HepG2 (cell line): ENCODE measurements at regions not wholly inside any gene's neighbourhood (a gene's known extent, or its start where the extent isn't known, plus 50 kb on each side); places are given as distances from the start of the nearest gene placed in this dataset.

ENCODE experiments used
- ATAC-seq: fragments of 200-7000 bp; cut with Tn5 transposase; 3 replicates; pipeline ENCODE4 v1.9.1; 2020; ENCODE audit warnings: mild to moderate bottlenecking, moderate library complexity
- BruUV-seq: library from RNA; stranded (reverse); fragments of 400-500 nt; replicated peaks from 2 replicates; lab custom pipeline; 2021; lab: Mats Ljungman, UMichigan
- CTCF ChIA-PET: fragments of 300-600 bp; formaldehyde crosslinking; extraction: SDS; loops from one replicate; lab custom pipeline; 2021; ENCODE audit warnings: low total read pairs, inconsistent platforms, low intra/inter-chr PET ratio; lab: Yijun Ruan, JAX
- POLR2A ChIA-PET: fragments of 350-600 bp; sonication (Branson Sonifier 250); formaldehyde crosslinking; loops from one replicate; lab custom pipeline; 2020; ENCODE audit warnings: antibody characterized with exemption, inconsistent platforms; lab: Yijun Ruan, JAX
- DNase-seq: peaks from one replicate; pipeline ENCODE4 v3.0.0-alpha.2; 2015; ENCODE audit warnings: low spot score
- FAIRE-seq: peaks from 3 replicates; lab custom pipeline; 2011; peaks lifted over from hg19 to GRCh38; lab: Jason Lieb, UNC
- H2AFZ ChIP-seq: one replicate; pipeline ENCODE4 v1.6.1; 2011; ENCODE audit warnings: low read length, inconsistent platforms
- H3K27ac ChIP-seq: fragments of 300-600 bp; 3 replicates; pipeline ENCODE4 v1.8.0; 2011; ENCODE audit warnings: mixed run types, mild to moderate bottlenecking, mixed read lengths, low read length, inconsistent platforms; ENCODE audit not compliant: insufficient read depth; ENCODE audit errors: extremely low read length
- H3K27me3 ChIP-seq, 2 experiments: fragments of 200-600 bp in 1 of 2; 2 replicates in 1 of 2; 3 replicates in 1 of 2; pipeline versions ENCODE4 v1.6.0 to v1.8.0; 2011; ENCODE audit warnings: low read length in 2 of 2, mild to moderate bottlenecking in 2 of 2, moderate library complexity in 2 of 2, inconsistent platforms in 1 of 2; ENCODE audit not compliant: insufficient read depth in 2 of 2, control insufficient read depth in 1 of 2
- H3K36me3 ChIP-seq, 2 experiments: fragments of 200-600 bp in 1 of 2; replicated peaks in 1 of 2; 2 replicates in 1 of 2; 3 replicates in 1 of 2; pipeline versions ENCODE4 v1.5.1 to v1.8.0; 2011; ENCODE audit warnings: low read length in 2 of 2, inconsistent platforms in 1 of 2; ENCODE audit not compliant: insufficient read depth in 2 of 2, control insufficient read depth in 1 of 2
- H3K4me1 ChIP-seq: 2 replicates; pipeline ENCODE4 v1.5.1; 2012; ENCODE audit warnings: low read length, inconsistent platforms; ENCODE audit not compliant: insufficient read depth
- H3K4me2 ChIP-seq: 2 replicates; pipeline ENCODE4 v1.6.0; 2011; ENCODE audit warnings: low read depth, low read length, inconsistent platforms
- H3K4me3 ChIP-seq, 3 experiments: fragments of 200-600 bp in 1 of 3; sonication (generic), shearing (Covaris generic) in 1 of 3; replicated peaks in 1 of 3; 2 replicates each; pipeline ENCODE4 v1.5.1; 2011 to 2016; ENCODE audit warnings: low read length in 3 of 3, inconsistent platforms in 2 of 3, low read depth in 2 of 3, mild to moderate bottlenecking in 2 of 3, control low read depth in 1 of 3, mixed read lengths in 1 of 3; ENCODE audit not compliant: insufficient read depth in 1 of 3
- H3K79me2 ChIP-seq: one replicate; pipeline ENCODE4 v1.6.1; 2011; ENCODE audit warnings: low read length, inconsistent platforms; ENCODE audit not compliant: insufficient read depth
- H3K9ac ChIP-seq: 2 replicates; pipeline ENCODE4 v1.6.0; 2011; ENCODE audit warnings: mild to moderate bottlenecking, low read depth, low read length, inconsistent platforms; ENCODE audit not compliant: insufficient read depth
- H3K9me3 ChIP-seq: 2 replicates; pipeline ENCODE4 v1.5.1; 2012; ENCODE audit warnings: mild to moderate bottlenecking, low read length
- H4K20me1 ChIP-seq: 2 replicates; pipeline ENCODE4 v1.6.0; 2011; ENCODE audit warnings: inconsistent platforms, mild to moderate bottlenecking, low read length, moderate library complexity; ENCODE audit not compliant: insufficient read depth
- CEBPG ChIP-seq: IDR thresholded peaks from 2 replicates; pipeline ENCODE4 v1.6.1; 2016
- TBP ChIP-seq: sonication (generic); formaldehyde crosslinking; IDR thresholded peaks from 2 replicates; pipeline ENCODE4 v1.5.0; 2020; ENCODE audit warnings: missing genetic modification reagents
- ZBTB4 ChIP-seq: sonication (generic); formaldehyde crosslinking; IDR thresholded peaks from 2 replicates; pipeline ENCODE4 v1.4.0; 2020; ENCODE audit warnings: missing genetic modification reagents, mild to moderate bottlenecking, borderline replicate concordance
- ZBTB44 ChIP-seq: sonication (generic); formaldehyde crosslinking; IDR thresholded peaks from 2 replicates; pipeline ENCODE4 v1.4.0; 2020; ENCODE audit warnings: missing genetic modification reagents
- ZNF253 ChIP-seq: sonication (generic); formaldehyde crosslinking; IDR thresholded peaks from 2 replicates; pipeline ENCODE4 v1.8.0; 2022; ENCODE audit warnings: mild to moderate bottlenecking, missing genetic modification reagents, borderline replicate concordance
- ZNF496 ChIP-seq: sonication (generic); formaldehyde crosslinking; IDR thresholded peaks from 2 replicates; pipeline ENCODE4 v1.8.1; 2023; ENCODE audit warnings: mild to moderate bottlenecking, moderate library complexity, missing genetic modification reagents; ENCODE audit not compliant: insufficient replicate concordance
- WGBS: methylation state at CpG from one replicate; pipeline ENCODE4 v1.1.6; 2017; ENCODE audit warnings: low lambda C conversion rate; 5-methylcytosine and 5-hydroxymethylcytosine counted together
- in situ Hi-C: cut with HindIII; loops from 2 replicates; pipeline ENCODE4 v1.10.0; 2017; ENCODE audit warnings: low pct_unique_long_range_greater_than_20kb; ENCODE audit not compliant: extremely low pct_ligation_motif_present
- intact Hi-C: fragments of 100-400 bp; cut with micrococcal nuclease; formaldehyde crosslinking; loops from one replicate; pipeline ENCODE4 v1.10.0; 2022; ENCODE audit not compliant: unreplicated experiment

- TF ChIP-seq ZBTB44 (CRISPR knock-in tag), result no peak
Observed at GRCh38 chr21:38181096-38181495, 75.7 kb upstream of the KCNJ15 start (continued).

- POLR2A ChIA-PET, result no interaction called here
- no peak for FAIRE-seq
Observed at GRCh38 chr21:38182370-38182985, 74.3 kb upstream of the KCNJ15 start.

More at GRCh38 chr21:38182370-38182985, 74.3 kb upstream of the KCNJ15 start:
- no peak for DNase-seq
- TF ChIP-seq TBP (no peak), CEBPG (CRISPR knock-in tag) (no peak), ZBTB4 (no peak), ZNF496 (CRISPR knock-in tag) (no peak), ZNF253 (no peak)
- no peak overlapping the region for H3K9ac ChIP-seq
- H3K9me3 ChIP-seq, result peaks cover 22% of the 10 kb centered on the region
- H3K4me3 ChIP-seq, result no peak overlapping the region
- H3K27ac ChIP-seq, result no peak overlapping the region
- 0% methylated on average over 2 of the region's 2 CpGs for WGBS
- in situ Hi-C loops, result no loop called here
- intact Hi-C loops, result no loop called here
- H3K27me3 ChIP-seq, result no peaks in the 10 kb centered on the region
- no peak overlapping the region for H2AFZ ChIP-seq
- no peak for ATAC-seq
- no peak overlapping the region for H3K4me2 ChIP-seq
- H3K79me2 ChIP-seq, result no peaks in the 10 kb centered on the region
- BruUV-seq, result no TSS peak
- H3K36me3 ChIP-seq, result no peaks in the 10 kb centered on the region
- no peaks in the 10 kb centered on the region for H3K4me1 ChIP-seq
- H4K20me1 ChIP-seq, result no peaks in the 10 kb centered on the region
- CTCF ChIA-PET, result no interaction called here
